Neural cell (in vitro differentiated cells): ENCODE measurements at regions not wholly inside any gene's neighbourhood (a gene's known extent, or its start where the extent isn't known, plus 50 kb on each side); places are given as distances from the start of the nearest gene placed in this dataset.
"Not testable (repeated sequence)": the region's sequence is repeated elsewhere in the genome, so short reads cannot be mapped to it uniquely, and the experiment has no call there.

ENCODE experiments used
- H2AFZ ChIP-seq: fragments of 200-600, 300-800 bp; sonication (generic), shearing (Covaris generic); 2 replicates; pipeline ENCODE4 v1.6.0; 2014; ENCODE audit warnings: low read depth, mild to moderate bottlenecking, antibody characterized with exemption, low read length, moderate library complexity
- H3F3A ChIP-seq: fragments of 200-600 bp; shearing (Covaris generic); 2 replicates; pipeline ENCODE4 v1.6.1; 2016; ENCODE audit warnings: mild to moderate bottlenecking, moderate library complexity, mixed read lengths, antibody characterized with exemption, low read length; ENCODE audit not compliant: insufficient read depth, poor library complexity, severe bottlenecking
- H3K27ac ChIP-seq: fragments of 200-600, 300-800 bp; sonication (generic), shearing (Covaris generic); 2 replicates; pipeline ENCODE4 v1.5.1; 2014; ENCODE audit warnings: mild to moderate bottlenecking, low read length, moderate library complexity
- H3K27me3 ChIP-seq: fragments of 300-800, 200-600 bp; sonication (generic), shearing (Covaris generic); 2 replicates; pipeline ENCODE4 v1.6.0; 2014; ENCODE audit warnings: mild to moderate bottlenecking, low read depth, low read length, moderate library complexity; ENCODE audit not compliant: insufficient read depth
- H3K36me3 ChIP-seq: fragments of 300-800, 200-600 bp; sonication (generic), shearing (Covaris generic); 2 replicates; pipeline ENCODE4 v1.5.1; 2014; ENCODE audit warnings: mild to moderate bottlenecking, antibody characterized with exemption, low read length, moderate library complexity; ENCODE audit not compliant: insufficient read depth
- H3K4me2 ChIP-seq: fragments of 300-800, 200-600 bp; sonication (generic), shearing (Covaris generic); 2 replicates; pipeline ENCODE4 v1.6.0; 2014; ENCODE audit warnings: mild to moderate bottlenecking, low read length
- H3K4me3 ChIP-seq: fragments of 300-800, 200-600 bp; sonication (generic), shearing (Covaris generic); 2 replicates; pipeline ENCODE4 v1.5.1; 2014; ENCODE audit warnings: mild to moderate bottlenecking, low read length, moderate library complexity
- H3K79me2 ChIP-seq: fragments of 200-600 bp; shearing (Covaris generic); replicated peaks from 2 replicates; pipeline ENCODE4 v1.6.0; 2014; ENCODE audit warnings: mild to moderate bottlenecking, low read length, moderate library complexity; ENCODE audit not compliant: insufficient read depth
- H3K9ac ChIP-seq: fragments of 300-800, 200-600 bp; sonication (generic), shearing (Covaris generic); 2 replicates; pipeline ENCODE4 v1.6.1; 2016; ENCODE audit warnings: mild to moderate bottlenecking, low read length, mixed read lengths
- H3K9me2 ChIP-seq: fragments of 200-600 bp; shearing (Covaris generic); 2 replicates; pipeline ENCODE4 v1.6.1; 2016; ENCODE audit warnings: mild to moderate bottlenecking, low read length, mixed read lengths; ENCODE audit not compliant: insufficient read depth
- H3K9me3 ChIP-seq: fragments of 200-600, 300-800 bp; sonication (generic), shearing (Covaris generic); 2 replicates; pipeline ENCODE4 v1.6.1; 2016; ENCODE audit warnings: mild to moderate bottlenecking, mixed run types, low read length, moderate library complexity, mixed read lengths
- H4K20me1 ChIP-seq: fragments of 200-600 bp; shearing (Covaris generic); 2 replicates; pipeline ENCODE4 v1.6.1; 2016; ENCODE audit warnings: mild to moderate bottlenecking, mixed run types; ENCODE audit not compliant: insufficient read depth
- EP300 ChIP-seq: fragments of 450-650 bp; conservative IDR thresholded peaks from 2 replicates; pipeline ENCODE4 v1.6.1; 2014; ENCODE audit warnings: antibody characterized with exemption, mild to moderate bottlenecking, moderate library complexity; ENCODE audit not compliant: poor library complexity, severe bottlenecking
- EZH2 ChIP-seq: fragments of 200-600, 300-800 bp; shearing (Covaris generic), sonication (generic); IDR thresholded peaks from 2 replicates; pipeline ENCODE4 v1.6.1; 2014; ENCODE audit warnings: antibody characterized with exemption, low read length, borderline replicate concordance, mild to moderate bottlenecking; ENCODE audit not compliant: insufficient read depth, poor library complexity, severe bottlenecking
- MXI1 ChIP-seq: fragments of 450-650 bp; conservative IDR thresholded peaks from 2 replicates; pipeline ENCODE4 v1.6.1; 2014; ENCODE audit warnings: antibody characterized with exemption, mild to moderate bottlenecking; ENCODE audit not compliant: poor library complexity, severe bottlenecking
- POLR2AphosphoS5 ChIP-seq: IDR thresholded peaks from 2 replicates; pipeline ENCODE4 v1.6.1; 2012
- RAD21 ChIP-seq: fragments of 450-650 bp; conservative IDR thresholded peaks from 2 replicates; pipeline ENCODE4 v1.6.1; 2014; ENCODE audit warnings: antibody characterized with exemption, mild to moderate bottlenecking, moderate library complexity
- SMC3 ChIP-seq: fragments of 450-650 bp; conservative IDR thresholded peaks from 2 replicates; pipeline ENCODE4 v1.6.1; 2014; ENCODE audit warnings: antibody characterized with exemption, mild to moderate bottlenecking, moderate library complexity; ENCODE audit not compliant: poor library complexity
- TAF1 ChIP-seq: IDR thresholded peaks from 2 replicates; pipeline ENCODE4 v1.6.1; 2012; ENCODE audit warnings: low read depth
- TF ChIP-seq, protein P1 (sequence below): IDR thresholded peaks from 2 replicates; pipeline ENCODE4 v1.6.1; 2012; ENCODE audit warnings: borderline replicate concordance
- TF ChIP-seq, protein P2 (sequence below): fragments of 450-650 bp; IDR thresholded peaks from 2 replicates; pipeline ENCODE4 v1.5.1; 2014; ENCODE audit warnings: antibody characterized with exemption, mild to moderate bottlenecking, moderate library complexity; ENCODE audit not compliant: poor library complexity, severe bottlenecking

DNA sequence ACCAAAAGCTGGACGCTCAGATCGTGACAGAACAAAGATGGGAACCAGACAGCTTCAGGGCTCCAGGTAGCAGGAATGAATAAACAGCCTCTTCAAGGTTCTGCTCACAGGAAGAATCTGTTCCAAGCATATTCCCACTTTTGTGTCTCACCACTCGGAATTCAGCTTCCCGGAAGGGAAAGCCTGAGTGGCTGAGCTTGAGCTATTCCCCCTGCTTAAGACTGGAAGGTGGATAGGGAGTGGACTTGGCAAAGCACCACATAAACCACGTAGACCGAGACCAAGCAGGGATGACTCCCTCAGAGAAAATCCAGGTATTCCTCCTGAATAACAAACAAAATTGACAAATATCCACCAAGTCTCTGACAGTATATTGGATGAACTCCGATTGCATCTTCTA is 180.2 kb upstream of the NR2F2 start:
- H3K36me3 ChIP-seq: no peaks in the 10 kb centered on the region
- H2AFZ ChIP-seq: no peak overlapping the region
- no peak for TF ChIP-seq EP300
- no peak for TF ChIP-seq MXI1
- TF ChIP-seq SMC3: no peak
- no peak for TF ChIP-seq POLR2AphosphoS5
- TF ChIP-seq EZH2: no peak
- no peak for TF ChIP-seq TAF1
- no peak for TF ChIP-seq RAD21
- TF ChIP-seq, protein P1, sequence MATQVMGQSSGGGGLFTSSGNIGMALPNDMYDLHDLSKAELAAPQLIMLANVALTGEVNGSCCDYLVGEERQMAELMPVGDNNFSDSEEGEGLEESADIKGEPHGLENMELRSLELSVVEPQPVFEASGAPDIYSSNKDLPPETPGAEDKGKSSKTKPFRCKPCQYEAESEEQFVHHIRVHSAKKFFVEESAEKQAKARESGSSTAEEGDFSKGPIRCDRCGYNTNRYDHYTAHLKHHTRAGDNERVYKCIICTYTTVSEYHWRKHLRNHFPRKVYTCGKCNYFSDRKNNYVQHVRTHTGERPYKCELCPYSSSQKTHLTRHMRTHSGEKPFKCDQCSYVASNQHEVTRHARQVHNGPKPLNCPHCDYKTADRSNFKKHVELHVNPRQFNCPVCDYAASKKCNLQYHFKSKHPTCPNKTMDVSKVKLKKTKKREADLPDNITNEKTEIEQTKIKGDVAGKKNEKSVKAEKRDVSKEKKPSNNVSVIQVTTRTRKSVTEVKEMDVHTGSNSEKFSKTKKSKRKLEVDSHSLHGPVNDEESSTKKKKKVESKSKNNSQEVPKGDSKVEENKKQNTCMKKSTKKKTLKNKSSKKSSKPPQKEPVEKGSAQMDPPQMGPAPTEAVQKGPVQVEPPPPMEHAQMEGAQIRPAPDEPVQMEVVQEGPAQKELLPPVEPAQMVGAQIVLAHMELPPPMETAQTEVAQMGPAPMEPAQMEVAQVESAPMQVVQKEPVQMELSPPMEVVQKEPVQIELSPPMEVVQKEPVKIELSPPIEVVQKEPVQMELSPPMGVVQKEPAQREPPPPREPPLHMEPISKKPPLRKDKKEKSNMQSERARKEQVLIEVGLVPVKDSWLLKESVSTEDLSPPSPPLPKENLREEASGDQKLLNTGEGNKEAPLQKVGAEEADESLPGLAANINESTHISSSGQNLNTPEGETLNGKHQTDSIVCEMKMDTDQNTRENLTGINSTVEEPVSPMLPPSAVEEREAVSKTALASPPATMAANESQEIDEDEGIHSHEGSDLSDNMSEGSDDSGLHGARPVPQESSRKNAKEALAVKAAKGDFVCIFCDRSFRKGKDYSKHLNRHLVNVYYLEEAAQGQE: no peak
- TF ChIP-seq, protein P2, sequence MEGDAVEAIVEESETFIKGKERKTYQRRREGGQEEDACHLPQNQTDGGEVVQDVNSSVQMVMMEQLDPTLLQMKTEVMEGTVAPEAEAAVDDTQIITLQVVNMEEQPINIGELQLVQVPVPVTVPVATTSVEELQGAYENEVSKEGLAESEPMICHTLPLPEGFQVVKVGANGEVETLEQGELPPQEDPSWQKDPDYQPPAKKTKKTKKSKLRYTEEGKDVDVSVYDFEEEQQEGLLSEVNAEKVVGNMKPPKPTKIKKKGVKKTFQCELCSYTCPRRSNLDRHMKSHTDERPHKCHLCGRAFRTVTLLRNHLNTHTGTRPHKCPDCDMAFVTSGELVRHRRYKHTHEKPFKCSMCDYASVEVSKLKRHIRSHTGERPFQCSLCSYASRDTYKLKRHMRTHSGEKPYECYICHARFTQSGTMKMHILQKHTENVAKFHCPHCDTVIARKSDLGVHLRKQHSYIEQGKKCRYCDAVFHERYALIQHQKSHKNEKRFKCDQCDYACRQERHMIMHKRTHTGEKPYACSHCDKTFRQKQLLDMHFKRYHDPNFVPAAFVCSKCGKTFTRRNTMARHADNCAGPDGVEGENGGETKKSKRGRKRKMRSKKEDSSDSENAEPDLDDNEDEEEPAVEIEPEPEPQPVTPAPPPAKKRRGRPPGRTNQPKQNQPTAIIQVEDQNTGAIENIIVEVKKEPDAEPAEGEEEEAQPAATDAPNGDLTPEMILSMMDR: no peak
- no peak overlapping the region for H3K27ac ChIP-seq
- no peaks in the 10 kb centered on the region for H3K9me2 ChIP-seq
- no peaks in the 10 kb centered on the region for H3F3A ChIP-seq
- H3K9ac ChIP-seq: no peak overlapping the region
- H3K79me2 ChIP-seq: no peaks in the 10 kb centered on the region
- no peaks in the 10 kb centered on the region for H3K27me3 ChIP-seq
- no peak overlapping the region for H3K4me3 ChIP-seq
- H4K20me1 ChIP-seq: no peaks in the 10 kb centered on the region
- no peak overlapping the region for H3K4me2 ChIP-seq
- no peaks in the 10 kb centered on the region for H3K9me3 ChIP-seq

DNA sequence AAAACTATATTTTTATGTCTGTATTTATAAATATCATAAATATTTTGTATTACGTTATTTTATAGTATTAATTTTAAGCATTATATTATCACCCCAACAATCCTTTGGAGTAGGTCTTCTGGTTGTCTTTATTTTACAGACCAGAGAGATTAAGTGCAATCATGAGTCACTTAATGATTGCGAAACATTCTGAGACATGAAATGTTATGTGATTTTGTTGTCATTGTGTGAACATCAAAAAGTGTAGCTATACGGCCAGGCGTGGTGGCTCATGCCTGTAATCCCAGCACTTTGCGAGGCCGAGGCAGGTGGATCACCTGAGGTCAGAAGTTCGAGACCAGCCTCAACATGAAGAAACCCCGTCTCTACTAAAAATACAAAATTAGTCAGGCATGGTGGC is 178.8 kb upstream of the NR2F2 start:
- H3K9me2 ChIP-seq: not testable (repeated sequence)

DNA sequence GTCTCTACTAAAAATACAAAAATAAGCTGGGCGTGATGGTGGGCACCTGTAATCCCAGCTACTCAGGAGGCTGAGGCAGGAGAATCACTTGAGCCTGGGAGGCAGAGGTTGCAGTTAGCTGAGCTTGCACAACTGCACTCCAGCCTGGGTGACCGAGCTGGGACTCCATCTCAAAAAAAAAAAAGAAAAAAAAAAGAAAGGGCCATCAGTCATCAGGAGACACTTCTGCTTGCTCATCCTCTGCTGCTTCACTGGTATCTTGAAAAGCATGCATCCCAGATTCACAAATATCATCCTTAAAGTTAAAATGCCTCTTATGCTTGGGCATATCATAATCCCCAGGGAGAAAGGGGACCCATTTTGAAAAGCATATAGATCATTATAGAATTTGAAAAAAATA is 176.6 kb upstream of the NR2F2 start:
- Histone ChIP-seq H3K9me2 (no peaks in the 10 kb centered on the region), H3K9me3 (no peaks in the 10 kb centered on the region), H3K4me2 (no peak overlapping the region), H3K36me3 (no peaks in the 10 kb centered on the region), H3F3A (no peaks in the 10 kb centered on the region), H3K27ac (no peak overlapping the region), H3K4me3 (no peak overlapping the region), H4K20me1 (no peaks in the 10 kb centered on the region), H3K79me2 (no peaks in the 10 kb centered on the region), H3K9ac (no peak overlapping the region), H3K27me3 (no peaks in the 10 kb centered on the region), H2AFZ (no peak overlapping the region)
- TF ChIP-seq RAD21 (no peak), SMC3 (no peak), EZH2 (no peak), EP300 (no peak), POLR2AphosphoS5 (no peak), TAF1 (no peak), MXI1 (no peak)
- TF ChIP-seq, protein P1: no peak
- TF ChIP-seq, protein P2: no peak

More for the DNA sequence above, 178.8 kb upstream of the NR2F2 start:
- H3K36me3 ChIP-seq, H3K4me3 ChIP-seq, H3K9me3 ChIP-seq, H3K27me3 ChIP-seq, H3F3A ChIP-seq, H3K79me2 ChIP-seq, H3K27ac ChIP-seq, H2AFZ ChIP-seq, H3K9ac ChIP-seq, H3K4me2 ChIP-seq, H4K20me1 ChIP-seq: not testable (repeated sequence)
